HCT116 (cell line): ENCODE measurements at regions not wholly inside any gene's neighbourhood (a gene's known extent, or its start where the extent isn't known, plus 50 kb on each side); places are given as distances from the start of the nearest gene placed in this dataset.

Source experiments
- ATAC-seq: fragments of 200-7000 bp; cut with Tn5 transposase; 2 replicates; pipeline ENCODE4 v1.9.1; 2020; ENCODE audit warnings: mild to moderate bottlenecking, moderate library complexity
- BruUV-seq: library from RNA; stranded (reverse); fragments of 400-500 nt; replicated peaks from 2 replicates; lab custom pipeline; 2021; lab: Mats Ljungman, UMichigan
- CTCF ChIA-PET: fragments of 300-600 bp; sonication (Branson Sonifier 250); formaldehyde crosslinking; loops from one replicate; lab custom pipeline; 2021; ENCODE audit warnings: antibody characterized with exemption; lab: Charles Lee
- POLR2A ChIA-PET: fragments of 300-600, 350-600 bp; sonication (Branson Sonifier 250); formaldehyde crosslinking; loops from one replicate; lab custom pipeline; 2021; ENCODE audit warnings: antibody characterized with exemption; lab: Charles Lee
- RAD21 ChIA-PET, 2 experiments: fragments of 300-600 bp; sonication (Branson Sonifier 250); formaldehyde crosslinking; loops; one replicate each; lab custom pipeline; 2023; ENCODE audit warnings: low total read pairs in 2 of 2; ENCODE audit not compliant: uncharacterized antibody in 2 of 2, unreplicated experiment in 2 of 2, low non-redundant PET in 1 of 2; lab: Charles Lee
- DNase-seq: peaks from one replicate; pipeline ENCODE4 v3.0.0-alpha.2; 2010; ENCODE audit warnings: low read depth, low spot score
- H2AFZ ChIP-seq: fragments of 200-600 bp; shearing (Covaris generic), sonication (generic); 2 replicates; pipeline ENCODE4 v1.6.1; 2017; ENCODE audit warnings: low read depth, mixed run types, mixed read lengths, antibody characterized with exemption, low read length; ENCODE audit not compliant: poor library complexity, severe bottlenecking
- H3K27ac ChIP-seq: 2 replicates; pipeline ENCODE4 v1.5.1; 2012; ENCODE audit warnings: low read depth, low read length
- H3K27me3 ChIP-seq: fragments of 200-600 bp; sonication (generic); 2 replicates; pipeline ENCODE4 v1.6.1; 2016; ENCODE audit warnings: mixed run types, low read length, mixed read lengths; ENCODE audit not compliant: insufficient read depth
- H3K36me3 ChIP-seq, 2 experiments: fragments of 200-500 bp in 1 of 2; fragments of 200-600 bp in 1 of 2; sonication (Bioruptor generic) in 1 of 2; sonication (generic) in 1 of 2; 2 replicates each; pipeline versions ENCODE4 v1.5.1 to v1.6.1; 2014 to 2016; ENCODE audit warnings: low read length in 2 of 2, inconsistent platforms in 1 of 2, mixed read lengths in 1 of 2, mixed run types in 1 of 2; ENCODE audit not compliant: insufficient read depth in 2 of 2, control insufficient read depth in 1 of 2
- H3K4me1 ChIP-seq, 2 experiments: fragments of 200-600 bp in 1 of 2; sonication (generic) in 1 of 2; 2 replicates each; pipeline versions ENCODE4 v1.5.1 to v1.6.1; 2012 to 2017; ENCODE audit warnings: low read length in 2 of 2, inconsistent platforms in 1 of 2, mild to moderate bottlenecking in 1 of 2, mixed read lengths in 1 of 2, mixed run types in 1 of 2, moderate library complexity in 1 of 2; ENCODE audit not compliant: insufficient read depth in 2 of 2, control insufficient read depth in 1 of 2
- H3K4me2 ChIP-seq: fragments of 200-600 bp; sonication (generic); 2 replicates; pipeline ENCODE4 v1.6.1; 2017; ENCODE audit warnings: mixed run types, low read length, mixed read lengths
- H3K4me3 ChIP-seq, 2 experiments: fragments of 200-600 bp in 1 of 2; sonication (generic) in 1 of 2; replicated peaks in 1 of 2; 2 replicates each; pipeline ENCODE4 v1.5.1; 2011 to 2016; ENCODE audit warnings: low read length in 2 of 2, control low read depth in 1 of 2, low read depth in 1 of 2, mild to moderate bottlenecking in 1 of 2, mixed read lengths in 1 of 2, mixed run types in 1 of 2
- H3K79me2 ChIP-seq: fragments of 200-600 bp; sonication (generic); 2 replicates; pipeline ENCODE4 v1.6.1; 2017; ENCODE audit warnings: mild to moderate bottlenecking, mixed run types, low read length, moderate library complexity, mixed read lengths; ENCODE audit not compliant: insufficient read depth
- H3K9ac ChIP-seq: fragments of 200-600 bp; sonication (generic); 2 replicates; pipeline ENCODE4 v1.6.1; 2016; ENCODE audit warnings: low read length, mixed read lengths
- H3K9me2 ChIP-seq: fragments of 200-600 bp; sonication (generic), shearing (Covaris generic); 2 replicates; pipeline ENCODE4 v1.6.1; 2017; ENCODE audit warnings: mixed run types, mild to moderate bottlenecking, moderate library complexity; ENCODE audit not compliant: insufficient read depth
- H3K9me3 ChIP-seq, 2 experiments: fragments of 200-500 bp in 1 of 2; fragments of 200-600 bp in 1 of 2; sonication (Bioruptor generic) in 1 of 2; sonication (generic) in 1 of 2; 2 replicates each; pipeline ENCODE4 v1.6.1; 2014 to 2017; ENCODE audit warnings: low read length in 2 of 2, mixed read lengths in 2 of 2, inconsistent platforms in 1 of 2, low read depth in 1 of 2, mild to moderate bottlenecking in 1 of 2, mixed run types in 1 of 2, moderate library complexity in 1 of 2; ENCODE audit not compliant: control insufficient read depth in 1 of 2, insufficient read depth in 1 of 2
- H4K20me1 ChIP-seq: fragments of 200-600 bp; sonication (generic), shearing (Covaris generic); 2 replicates; pipeline ENCODE4 v1.6.1; 2017; ENCODE audit warnings: mixed run types, mild to moderate bottlenecking, moderate library complexity; ENCODE audit not compliant: insufficient read depth
- CBX3 ChIP-seq: IDR thresholded peaks from 2 replicates; pipeline ENCODE4 v1.6.1; 2012; ENCODE audit warnings: low read depth
- FOSL1 ChIP-seq: IDR thresholded peaks from 2 replicates; pipeline ENCODE4 v1.6.1; 2012; ENCODE audit warnings: low read depth
- MAX ChIP-seq: IDR thresholded peaks from 2 replicates; pipeline ENCODE4 v1.6.1; 2012
- POLR2A ChIP-seq: IDR thresholded peaks from 2 replicates; pipeline ENCODE4 v1.7.0; 2011; ENCODE audit warnings: borderline replicate concordance; ENCODE audit not compliant: insufficient read depth, insufficient read length; ENCODE audit errors: extremely low read depth
- POLR2AphosphoS5 ChIP-seq: IDR thresholded peaks from 2 replicates; pipeline ENCODE4 v1.6.1; 2011; ENCODE audit warnings: mild to moderate bottlenecking, low read depth, low read length, moderate library complexity
- SP1 ChIP-seq: IDR thresholded peaks from 2 replicates; pipeline ENCODE4 v1.6.1; 2012; ENCODE audit warnings: low read depth
- YY1 ChIP-seq: IDR thresholded peaks from 2 replicates; pipeline ENCODE4 v1.6.1; 2011; ENCODE audit warnings: low read length, low read depth, moderate library complexity, mild to moderate bottlenecking; ENCODE audit not compliant: insufficient replicate concordance; ENCODE audit errors: extremely low read depth
- ZBTB33 ChIP-seq: IDR thresholded peaks from 2 replicates; pipeline ENCODE4 v1.6.1; 2011; ENCODE audit warnings: mild to moderate bottlenecking, low read length, moderate library complexity; ENCODE audit not compliant: insufficient replicate concordance; ENCODE audit errors: extremely low read depth
- ZNF274 ChIP-seq: fragments of 200-500 bp; sonication (Bioruptor generic); IDR thresholded peaks from 2 replicates; pipeline ENCODE4 v1.6.1; 2014; ENCODE audit warnings: mild to moderate bottlenecking, low read depth, low read length, inconsistent platforms
- intact Hi-C: fragments of 100-400 bp; cut with micrococcal nuclease; formaldehyde crosslinking; loops from 2 replicates; pipeline ENCODE4 v1.10.0; 2022
- TF ChIP-seq, protein P1 (sequence below): IDR thresholded peaks from 2 replicates; pipeline ENCODE4 v1.6.1; 2012; ENCODE audit warnings: low read depth

- Histone ChIP-seq H3K9me3 (no peaks in the 10 kb centered on the region), H3K9ac (no peak overlapping the region), H3K4me3 (no peak overlapping the region), H3K9me2 (no peaks in the 10 kb centered on the region), H3K79me2 (no peaks in the 10 kb centered on the region), H2AFZ (no peak overlapping the region), H3K4me1 (no peaks in the 10 kb centered on the region), H3K36me3 (no peaks in the 10 kb centered on the region), H4K20me1 (no peaks in the 10 kb centered on the region), H3K27ac (no peak overlapping the region)
- CTCF ChIA-PET: no interaction called here
- no TSS peak for BruUV-seq
- POLR2A ChIA-PET: no interaction called here
- intact Hi-C loops: no loop called here
- ATAC-seq: no peak
- TF ChIP-seq CBX3: no peak
- TF ChIP-seq, all 23 proteins: peak for 0
- no peak overlapping the region for H3K4me2 ChIP-seq
- no peak for DNase-seq
- no peaks in the 10 kb centered on the region for H3K27me3 ChIP-seq
- RAD21 ChIA-PET: no interaction called here
These were observed 153.8 kb downstream of the DCK start for GRCh38 chr4:71147261-71147660.

GRCh38 chr4:71148545-71148944 is 155.1 kb downstream of the DCK start:
- CTCF ChIA-PET: no interaction called here
- intact Hi-C loops: no loop called here
- BruUV-seq: no TSS peak

GRCh38 chr4:71151054-71151453 is 157.6 kb downstream of the DCK start:
- POLR2A ChIA-PET: no interaction called here
- no peak for DNase-seq
- TF ChIP-seq ZBTB33: no peak
- TF ChIP-seq SP1: no peak
- TF ChIP-seq, protein P1, sequence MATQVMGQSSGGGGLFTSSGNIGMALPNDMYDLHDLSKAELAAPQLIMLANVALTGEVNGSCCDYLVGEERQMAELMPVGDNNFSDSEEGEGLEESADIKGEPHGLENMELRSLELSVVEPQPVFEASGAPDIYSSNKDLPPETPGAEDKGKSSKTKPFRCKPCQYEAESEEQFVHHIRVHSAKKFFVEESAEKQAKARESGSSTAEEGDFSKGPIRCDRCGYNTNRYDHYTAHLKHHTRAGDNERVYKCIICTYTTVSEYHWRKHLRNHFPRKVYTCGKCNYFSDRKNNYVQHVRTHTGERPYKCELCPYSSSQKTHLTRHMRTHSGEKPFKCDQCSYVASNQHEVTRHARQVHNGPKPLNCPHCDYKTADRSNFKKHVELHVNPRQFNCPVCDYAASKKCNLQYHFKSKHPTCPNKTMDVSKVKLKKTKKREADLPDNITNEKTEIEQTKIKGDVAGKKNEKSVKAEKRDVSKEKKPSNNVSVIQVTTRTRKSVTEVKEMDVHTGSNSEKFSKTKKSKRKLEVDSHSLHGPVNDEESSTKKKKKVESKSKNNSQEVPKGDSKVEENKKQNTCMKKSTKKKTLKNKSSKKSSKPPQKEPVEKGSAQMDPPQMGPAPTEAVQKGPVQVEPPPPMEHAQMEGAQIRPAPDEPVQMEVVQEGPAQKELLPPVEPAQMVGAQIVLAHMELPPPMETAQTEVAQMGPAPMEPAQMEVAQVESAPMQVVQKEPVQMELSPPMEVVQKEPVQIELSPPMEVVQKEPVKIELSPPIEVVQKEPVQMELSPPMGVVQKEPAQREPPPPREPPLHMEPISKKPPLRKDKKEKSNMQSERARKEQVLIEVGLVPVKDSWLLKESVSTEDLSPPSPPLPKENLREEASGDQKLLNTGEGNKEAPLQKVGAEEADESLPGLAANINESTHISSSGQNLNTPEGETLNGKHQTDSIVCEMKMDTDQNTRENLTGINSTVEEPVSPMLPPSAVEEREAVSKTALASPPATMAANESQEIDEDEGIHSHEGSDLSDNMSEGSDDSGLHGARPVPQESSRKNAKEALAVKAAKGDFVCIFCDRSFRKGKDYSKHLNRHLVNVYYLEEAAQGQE: no peak
- no peak for TF ChIP-seq MAX
- TF ChIP-seq POLR2A: no peak
- no peak for TF ChIP-seq ZNF274

More at GRCh38 chr4:71148545-71148944, 155.1 kb downstream of the DCK start:
- TF ChIP-seq YY1: no peak
- no peak for TF ChIP-seq POLR2AphosphoS5
- no peak for TF ChIP-seq FOSL1
- RAD21 ChIA-PET: no interaction called here
- POLR2A ChIA-PET: no interaction called here
- Histone ChIP-seq H3K4me3 (no peak overlapping the region), H3K9me3 (no peaks in the 10 kb centered on the region), H3K36me3 (no peaks in the 10 kb centered on the region), H3K79me2 (no peaks in the 10 kb centered on the region), H3K27me3 (no peaks in the 10 kb centered on the region), H2AFZ (no peak overlapping the region), H4K20me1 (no peaks in the 10 kb centered on the region), H3K27ac (no peak overlapping the region), H3K9ac (no peak overlapping the region), H3K4me2 (no peak overlapping the region), H3K4me1 (no peaks in the 10 kb centered on the region), H3K9me2 (no peaks in the 10 kb centered on the region)
- ATAC-seq (no peak), DNase-seq (no peak)

More at GRCh38 chr4:71151054-71151453, 157.6 kb downstream of the DCK start:
- Histone ChIP-seq H3K27ac (no peak overlapping the region), H3K4me1 (no peaks in the 10 kb centered on the region), H3K36me3 (no peaks in the 10 kb centered on the region), H3K4me3 (no peak overlapping the region), H3K9ac (no peak overlapping the region), H3K4me2 (no peak overlapping the region), H3K9me3 (no peaks in the 10 kb centered on the region), H3K27me3 (no peaks in the 10 kb centered on the region), H3K79me2 (no peaks in the 10 kb centered on the region), H3K9me2 (no peaks in the 10 kb centered on the region), H4K20me1 (no peaks in the 10 kb centered on the region), H2AFZ (no peak overlapping the region)
- ChIA-PET CTCF (no interaction called here), RAD21 (no interaction called here)
- intact Hi-C loops: no loop called here
- no TSS peak for BruUV-seq
- ATAC-seq: no peak
